Mammary epithelial cell (primary cell): ENCODE measurements at regions not wholly inside any gene's neighbourhood (a gene's known extent, or its start where the extent isn't known, plus 50 kb on each side); places are given as distances from the start of the nearest gene placed in this dataset.

Experiments used
- CTCF ChIP-seq, 2 donors: IDR thresholded peaks in 1 of 2; conservative IDR thresholded peaks in 1 of 2; 2 replicates each; pipeline ENCODE4 v1.5.1; 2011 to 2012; ENCODE audit warnings: inconsistent platforms in 2 of 2, low read length in 2 of 2, mild to moderate bottlenecking in 2 of 2, control low read depth in 1 of 2, low read depth in 1 of 2; ENCODE audit not compliant: insufficient read depth in 1 of 2; ENCODE audit errors: extremely low read depth in 1 of 2
- EZH2 ChIP-seq: IDR thresholded peaks from 2 replicates; pipeline ENCODE4 v1.6.1; 2012; ENCODE audit warnings: low read length, inconsistent platforms, borderline replicate concordance

- TF ChIP-seq CTCF (conservative IDR thresholded peaks at IDR 0.05 in 1 of 2, IDR thresholded peaks at IDR 0.05 in 1 of 2; ENCODE audit: extremely low read depth in 1 of 2, insufficient read depth in 1 of 2, low read depth in 1 of 2, low read length in 2 of 2) (no peak), EZH2 (no peak)
These were observed 467.9 kb upstream of the GCFC2 start for GRCh38 chr2:76178610-76179009.
